Fibroblast of lung (primary cell): ENCODE measurements at regions not wholly inside any gene's neighbourhood (a gene's known extent, or its start where the extent isn't known, plus 50 kb on each side); places are given as distances from the start of the nearest gene placed in this dataset.

Experiments
- EZH2 ChIP-seq: IDR thresholded peaks from 2 replicates; pipeline ENCODE4 v1.5.1; 2012; ENCODE audit warnings: low read length, control low read depth, mild to moderate bottlenecking; ENCODE audit errors: missing control alignments
- TF ChIP-seq, protein P1 (sequence below), 2 donors: IDR thresholded peaks in 1 of 2; conservative IDR thresholded peaks in 1 of 2; 1 replicate in 1 of 2; 2 replicates in 1 of 2; pipeline ENCODE4 v1.5.1; 2011 to 2012; ENCODE audit warnings: low read length in 2 of 2, control low read depth in 1 of 2, inconsistent platforms in 1 of 2, low read depth in 1 of 2, mild to moderate bottlenecking in 1 of 2

- TF ChIP-seq, protein P1, sequence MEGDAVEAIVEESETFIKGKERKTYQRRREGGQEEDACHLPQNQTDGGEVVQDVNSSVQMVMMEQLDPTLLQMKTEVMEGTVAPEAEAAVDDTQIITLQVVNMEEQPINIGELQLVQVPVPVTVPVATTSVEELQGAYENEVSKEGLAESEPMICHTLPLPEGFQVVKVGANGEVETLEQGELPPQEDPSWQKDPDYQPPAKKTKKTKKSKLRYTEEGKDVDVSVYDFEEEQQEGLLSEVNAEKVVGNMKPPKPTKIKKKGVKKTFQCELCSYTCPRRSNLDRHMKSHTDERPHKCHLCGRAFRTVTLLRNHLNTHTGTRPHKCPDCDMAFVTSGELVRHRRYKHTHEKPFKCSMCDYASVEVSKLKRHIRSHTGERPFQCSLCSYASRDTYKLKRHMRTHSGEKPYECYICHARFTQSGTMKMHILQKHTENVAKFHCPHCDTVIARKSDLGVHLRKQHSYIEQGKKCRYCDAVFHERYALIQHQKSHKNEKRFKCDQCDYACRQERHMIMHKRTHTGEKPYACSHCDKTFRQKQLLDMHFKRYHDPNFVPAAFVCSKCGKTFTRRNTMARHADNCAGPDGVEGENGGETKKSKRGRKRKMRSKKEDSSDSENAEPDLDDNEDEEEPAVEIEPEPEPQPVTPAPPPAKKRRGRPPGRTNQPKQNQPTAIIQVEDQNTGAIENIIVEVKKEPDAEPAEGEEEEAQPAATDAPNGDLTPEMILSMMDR (conservative IDR thresholded peaks at IDR 0.05 in 1 of 2, IDR thresholded peaks at IDR 0.05 in 1 of 2; ENCODE audit: low read depth in 1 of 2, low read length in 2 of 2): no peak
- TF ChIP-seq EZH2: no peak
Observed at GRCh38 chr16:86215233-86215978, 294.9 kb upstream of the FOXF1 start.
